LNCAP (cell line): ENCODE measurements at regions not wholly inside any gene's neighbourhood (a gene's known extent, or its start where the extent isn't known, plus 50 kb on each side); places are given as distances from the start of the nearest gene placed in this dataset.

Source experiments
- CTCF ChIP-seq: fragments of 450-650 bp; IDR thresholded peaks from 2 replicates; pipeline ENCODE4 v1.5.1; 2017; ENCODE audit warnings: mild to moderate bottlenecking

GRCh38 chr3:4163011-4163410 is 140.2 kb upstream of the SETMAR start:
- no peak for TF ChIP-seq CTCF

GRCh38 chr3:4166540-4166939 is 136.6 kb upstream of the SETMAR start:
- TF ChIP-seq CTCF: no peak

- TF ChIP-seq CTCF: no peak
Observed at GRCh38 chr3:4174791-4175190, 128.4 kb upstream of the SETMAR start.

GRCh38 chr3:4191971-4192370 is 111.2 kb upstream of the SETMAR start:
- TF ChIP-seq CTCF: no peak

GRCh38 chr3:4195006-4195405 is 108.2 kb upstream of the SETMAR start:
- TF ChIP-seq CTCF: no peak

GRCh38 chr3:4196506-4197147 is 106.5 kb upstream of the SETMAR start:
- TF ChIP-seq CTCF: no peak

- no peak for TF ChIP-seq CTCF
Observed at GRCh38 chr3:4197670-4198069, 105.5 kb upstream of the SETMAR start.

GRCh38 chr3:4198491-4198890 is 104.7 kb upstream of the SETMAR start:
- TF ChIP-seq CTCF: no peak
